HG02852 (cell line): ENCODE measurements at regions not wholly inside any gene's neighbourhood (a gene's known extent, or its start where the extent isn't known, plus 50 kb on each side); places are given as distances from the start of the nearest gene placed in this dataset.
"Not testable (repeated sequence)": the region's sequence is repeated elsewhere in the genome, so short reads cannot be mapped to it uniquely, and the experiment has no call there.

ENCODE experiments used
- ATAC-seq: cut with Tn5 transposase; IDR thresholded peaks from one replicate; pipeline ENCODE4 v1.9.1; 2021; ENCODE audit warnings: mild to moderate bottlenecking, moderate library complexity; ENCODE audit not compliant: unreplicated experiment

- no peak for ATAC-seq
These were observed 269.0 kb downstream of the OXSM start for GRCh38 chr3:26058901-26059321.

- ATAC-seq: no peak
These were observed 272.1 kb downstream of the OXSM start for GRCh38 chr3:26061947-26062346.

DNA sequence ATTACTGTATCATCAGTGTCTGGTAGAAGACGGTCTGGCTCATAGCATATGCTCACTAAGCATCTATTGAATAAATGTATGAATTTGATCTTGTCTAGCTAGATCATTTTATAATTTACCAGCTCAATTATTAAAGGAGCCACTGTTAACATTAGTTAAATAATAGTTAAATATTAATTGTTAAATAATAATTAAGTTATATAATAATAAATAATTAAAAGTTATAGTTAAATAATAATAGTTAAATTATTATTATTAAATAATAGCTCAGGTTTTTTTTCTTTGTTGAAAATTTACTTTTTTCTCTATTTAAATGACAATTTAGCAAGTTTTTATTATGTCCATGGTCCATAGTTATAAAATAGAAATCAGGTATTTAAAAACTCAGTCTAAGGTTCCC, 274.4 kb downstream of the OXSM start:
- no peak for ATAC-seq

GRCh38 chr3:26068890-26069289, 279.0 kb downstream of the OXSM start:
- no peak for ATAC-seq

- ATAC-seq: no peak
These were observed 281.0 kb downstream of the OXSM start for GRCh38 chr3:26070854-26071253.

- no peak for ATAC-seq
These were observed 284.2 kb downstream of the OXSM start for GRCh38 chr3:26074080-26074479.

GRCh38 chr3:26078539-26078938, 288.6 kb downstream of the OXSM start:
- no peak for ATAC-seq

GRCh38 chr3:26081166-26081565, 291.3 kb downstream of the OXSM start:
- no peak for ATAC-seq

GRCh38 chr3:26081806-26082205, 291.9 kb downstream of the OXSM start:
- ATAC-seq: no peak

DNA sequence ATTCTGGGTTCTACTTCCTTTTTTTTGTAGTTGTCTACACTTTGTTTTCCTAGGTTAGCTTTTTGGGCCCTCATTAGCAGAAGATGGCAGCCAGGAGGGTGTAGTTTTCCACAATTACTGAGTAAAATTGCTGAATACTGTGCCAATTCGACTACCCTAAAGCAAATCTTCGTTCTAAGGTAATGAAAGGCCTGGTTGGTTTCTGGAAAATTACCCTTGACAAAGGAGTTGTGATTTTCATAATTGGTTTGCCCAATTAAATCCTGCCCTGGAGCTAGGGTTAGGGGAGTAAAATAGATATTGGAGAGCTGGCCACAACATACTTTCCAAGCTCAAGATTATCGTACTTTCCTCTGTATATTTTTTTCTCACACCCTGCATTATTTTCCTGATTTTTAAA, 293.0 kb downstream of the OXSM start:
- no peak for ATAC-seq

DNA sequence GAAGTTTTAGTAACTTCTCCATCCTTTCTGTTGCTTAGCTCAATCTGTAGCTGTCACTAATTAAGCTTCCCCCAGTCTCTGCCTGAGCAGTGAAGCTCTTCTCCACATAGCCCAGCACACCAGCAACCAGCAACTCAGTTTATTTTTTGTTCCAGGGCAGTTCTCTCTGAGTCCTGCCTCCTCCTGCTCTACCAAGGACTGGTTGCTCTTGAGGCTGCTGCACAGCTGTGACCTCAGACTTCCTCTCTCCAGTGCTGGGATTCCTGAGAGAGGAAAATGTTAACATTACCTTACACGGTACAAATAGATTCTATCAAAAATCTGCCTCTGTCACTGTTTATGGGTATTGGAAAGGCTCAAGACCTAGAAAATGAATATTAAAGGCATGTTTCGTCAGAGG, 294.7 kb downstream of the OXSM start:
- no peak for ATAC-seq

GRCh38 chr3:26087751-26088150, 297.9 kb downstream of the OXSM start:
- ATAC-seq: no peak

DNA sequence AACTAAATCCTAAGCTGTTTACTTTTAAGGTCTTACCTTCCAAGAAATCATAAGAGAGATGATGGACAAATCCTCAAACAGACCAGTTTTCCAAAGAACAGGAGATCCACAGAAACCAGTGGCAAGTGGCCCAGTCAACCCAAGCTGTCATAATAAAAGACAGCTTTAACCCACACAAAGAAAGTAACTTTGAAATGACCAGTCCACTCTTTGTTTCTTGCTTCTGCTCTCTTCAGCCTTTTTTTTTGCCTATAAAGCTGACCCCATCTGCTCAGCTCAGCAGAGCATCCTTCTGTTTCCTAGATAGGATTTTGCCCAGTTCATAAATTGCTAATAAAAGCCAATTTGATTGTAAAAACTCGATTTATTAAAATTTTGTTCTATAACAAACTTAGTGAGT, 299.4 kb downstream of the OXSM start:
- no peak for ATAC-seq

- no peak for ATAC-seq
These were observed 300.7 kb downstream of the OXSM start for GRCh38 chr3:26090589-26090988.

GRCh38 chr3:26091096-26091495, 301.2 kb downstream of the OXSM start:
- ATAC-seq: no peak

- no peak for ATAC-seq
These were observed 301.7 kb downstream of the OXSM start for GRCh38 chr3:26091626-26092025.

GRCh38 chr3:26097111-26097510, 307.2 kb downstream of the OXSM start:
- not testable (repeated sequence) for ATAC-seq

DNA sequence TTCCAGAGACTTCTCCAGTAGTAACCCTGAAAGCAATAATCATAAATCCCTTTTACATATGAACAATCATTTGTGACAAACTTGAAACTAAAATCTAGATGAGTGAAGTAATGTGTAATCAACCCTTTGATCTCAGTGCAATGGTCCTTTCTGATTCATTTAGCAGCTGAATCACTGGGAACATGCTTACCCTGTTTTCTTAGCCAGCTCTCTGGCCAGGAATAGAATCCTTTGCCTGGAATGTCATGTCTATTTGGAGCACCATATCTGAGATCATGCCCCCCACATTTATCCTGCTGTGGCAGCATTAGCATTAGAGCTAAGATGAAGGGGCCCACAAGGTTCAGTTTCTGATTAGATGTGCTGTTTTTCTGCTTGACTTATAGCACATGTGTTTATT, 309.8 kb downstream of the OXSM start:
- no peak for ATAC-seq

DNA sequence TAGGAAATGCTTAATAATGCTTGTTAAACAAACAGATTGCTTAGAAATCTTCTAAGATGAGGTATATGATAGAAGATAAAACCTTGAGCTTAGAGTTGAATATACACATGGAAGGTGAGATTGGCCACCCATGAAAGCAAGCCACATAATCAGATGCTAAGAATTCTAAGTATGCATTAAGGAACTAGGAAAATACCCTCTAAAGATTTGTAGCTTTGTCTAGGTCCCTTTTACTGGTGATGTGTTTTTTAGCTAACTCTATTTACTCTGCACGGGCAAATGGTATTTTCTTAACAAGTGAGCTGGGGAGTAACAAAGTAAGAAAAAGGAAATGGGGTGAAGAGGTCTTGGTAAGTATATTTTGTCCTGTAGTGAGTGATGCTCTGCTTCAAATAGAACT, 310.3 kb downstream of the OXSM start:
- no peak for ATAC-seq

DNA sequence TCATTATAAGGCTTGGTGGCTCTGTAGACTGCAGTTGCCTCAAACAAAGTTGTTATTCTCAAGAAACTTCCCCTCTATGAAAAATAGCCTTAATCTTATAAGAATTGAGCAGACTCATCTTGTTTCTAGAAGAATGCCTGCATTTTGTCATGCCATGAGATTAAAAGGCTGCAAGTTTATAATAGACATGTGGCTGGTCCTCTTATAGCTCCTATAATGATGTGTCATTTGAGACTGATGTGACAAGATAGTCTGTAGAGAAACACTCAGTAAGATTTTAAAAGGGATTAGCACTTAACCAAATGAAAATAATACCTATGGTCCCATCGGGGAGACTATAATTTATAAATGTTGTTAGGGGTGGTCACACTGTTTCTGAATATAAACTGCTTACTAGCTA, 312.5 kb downstream of the OXSM start:
- no peak for ATAC-seq

GRCh38 chr3:26104851-26105251, 315.0 kb downstream of the OXSM start:
- ATAC-seq: no peak

DNA sequence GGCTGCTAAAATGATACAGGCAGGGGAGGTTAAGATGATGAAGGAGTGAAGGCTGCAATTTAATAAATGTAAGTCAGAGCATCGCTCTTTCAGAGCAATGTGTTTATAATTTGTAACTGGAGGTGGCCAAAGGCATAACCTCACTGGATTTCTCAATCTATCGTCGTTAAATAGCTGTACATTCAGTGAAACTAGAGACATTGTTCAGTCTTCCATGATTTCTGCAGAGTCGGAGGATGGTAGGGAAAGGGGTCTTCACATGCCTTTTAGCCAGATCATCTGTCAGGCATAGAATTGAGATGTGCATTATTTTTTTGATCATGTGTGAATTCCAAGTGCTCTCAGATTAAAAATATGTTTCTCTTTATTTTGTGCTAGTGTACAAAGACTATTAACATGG, 315.4 kb downstream of the OXSM start:
- no peak for ATAC-seq

DNA sequence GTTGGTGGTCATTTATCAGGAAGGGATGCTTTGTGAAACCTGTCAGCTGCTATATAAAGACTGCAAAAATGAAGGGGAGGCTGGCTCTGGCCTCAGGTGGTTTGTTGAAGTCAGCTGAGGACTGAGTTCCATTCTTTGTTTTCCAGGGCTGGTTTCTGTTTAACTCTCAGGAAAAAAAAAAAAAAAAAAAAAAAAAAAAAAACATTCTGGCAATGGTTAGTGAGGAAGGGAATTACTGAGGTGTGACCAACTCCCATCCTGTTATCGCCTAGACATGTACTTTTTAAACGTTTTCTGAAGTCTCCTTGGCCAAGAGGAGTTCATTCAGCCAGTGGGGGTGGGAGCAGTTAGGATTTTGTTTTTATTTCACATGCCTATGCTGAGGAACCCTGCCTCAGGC, 316.3 kb downstream of the OXSM start:
- ATAC-seq: no peak
